Endodermal cell (in vitro differentiated cells): ENCODE measurements at regions not wholly inside any gene's neighbourhood (a gene's known extent, or its start where the extent isn't known, plus 50 kb on each side); places are given as distances from the start of the nearest gene placed in this dataset.

ENCODE experiments used
- DNase-seq: peaks from one replicate; pipeline ENCODE4 v3.0.0-alpha.2; 2017
- H3K27ac ChIP-seq: 2 replicates; pipeline ENCODE4 v1.5.1; 2013; ENCODE audit warnings: mild to moderate bottlenecking, low read depth, low read length, moderate library complexity
- H3K27me3 ChIP-seq: 2 replicates; pipeline ENCODE4 v1.6.1; 2013; ENCODE audit warnings: mild to moderate bottlenecking, low read length, moderate library complexity; ENCODE audit not compliant: insufficient read depth, control insufficient read depth, poor library complexity, severe bottlenecking
- H3K36me3 ChIP-seq: 2 replicates; pipeline ENCODE4 v1.7.0; 2013; ENCODE audit warnings: mild to moderate bottlenecking, low read length, moderate library complexity; ENCODE audit not compliant: control insufficient read depth, insufficient read depth
- H3K4me1 ChIP-seq: one replicate; pipeline ENCODE4 v1.7.0; 2013; ENCODE audit warnings: low read length; ENCODE audit not compliant: control insufficient read depth, insufficient read depth
- H3K4me3 ChIP-seq: 2 replicates; pipeline ENCODE4 v1.5.1; 2013; ENCODE audit warnings: mild to moderate bottlenecking, low read length, moderate library complexity
- H3K9ac ChIP-seq: 2 replicates; pipeline ENCODE4 v1.6.1; 2013; ENCODE audit warnings: mild to moderate bottlenecking, low read length, moderate library complexity; ENCODE audit not compliant: poor library complexity, severe bottlenecking; ENCODE audit errors: extremely low read depth
- H3K9me3 ChIP-seq: 2 replicates; pipeline ENCODE4 v1.6.1; 2013; ENCODE audit warnings: mild to moderate bottlenecking, low read length, moderate library complexity; ENCODE audit not compliant: control insufficient read depth
- H3K27ac Mint-ChIP-seq: 2 replicates; pipeline ENCODE4 v1.8.0; 2020; ENCODE audit warnings: mixed read lengths
- H3K27me3 Mint-ChIP-seq: 2 replicates; pipeline ENCODE4 v1.8.0; 2021; ENCODE audit warnings: mild to moderate bottlenecking, mixed read lengths; ENCODE audit not compliant: insufficient read depth
- H3K36me3 Mint-ChIP-seq: 2 replicates; pipeline ENCODE4 v1.8.0; 2020; ENCODE audit warnings: low read depth, mixed read lengths
- H3K4me1 Mint-ChIP-seq: 2 replicates; pipeline ENCODE4 v1.8.0; 2020; ENCODE audit warnings: mixed read lengths
- H3K4me3 Mint-ChIP-seq: 2 replicates; pipeline ENCODE4 v1.8.0; 2020; ENCODE audit warnings: mild to moderate bottlenecking, moderate library complexity, mixed read lengths
- H3K9me3 Mint-ChIP-seq: 2 replicates; pipeline ENCODE4 v1.8.0; 2020; ENCODE audit warnings: mild to moderate bottlenecking, mixed read lengths
- CTCF ChIP-seq: fragments of 200-600 bp; sonication (generic); conservative IDR thresholded peaks from 2 replicates; pipeline ENCODE4 v1.5.0; 2021; ENCODE audit warnings: antibody characterized with exemption, mild to moderate bottlenecking
- WGBS, 2 experiments: methylation state at CpG; one replicate each; pipeline versions ENCODE4 v1.1.5 to v1.1.7; 2013; ENCODE audit warnings: missing lambda C conversion rate in 2 of 2, mixed read lengths in 1 of 2; ENCODE audit not compliant: insufficient coverage in 1 of 2, insufficient read length in 1 of 2; 5-methylcytosine and 5-hydroxymethylcytosine counted together

DNA sequence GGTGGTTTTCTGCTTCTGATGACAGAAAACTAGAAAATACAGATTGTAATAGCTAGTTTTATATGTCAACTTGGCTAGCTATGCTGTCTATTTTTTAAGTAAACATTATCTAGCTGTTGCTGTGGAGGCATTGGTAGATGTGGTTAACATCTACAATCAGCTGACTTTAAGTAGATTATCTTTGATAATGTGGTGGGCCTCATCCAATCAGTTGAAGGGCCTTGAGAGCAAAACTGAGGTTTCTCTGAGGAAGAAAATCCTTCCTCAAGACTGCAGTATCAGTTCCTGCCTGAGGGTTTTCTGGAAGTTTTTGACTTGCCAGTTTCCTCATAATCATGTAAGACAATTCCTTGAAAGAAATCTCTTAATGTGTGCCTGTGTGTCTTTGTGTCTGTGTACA lies 75.9 kb upstream of the SPHKAP start:
- H3K9me3 ChIP-seq, result no peaks in the 10 kb centered on the region
- H3K4me3 Mint-ChIP-seq, result no peak overlapping the region
- DNase-seq, result no peak
- no peaks in the 10 kb centered on the region for H3K36me3 Mint-ChIP-seq
- H3K9me3 Mint-ChIP-seq, result no peaks in the 10 kb centered on the region
- no peak overlapping the region for H3K27ac Mint-ChIP-seq
- no peaks in the 10 kb centered on the region for H3K4me1 ChIP-seq
- H3K4me1 Mint-ChIP-seq, result no peaks in the 10 kb centered on the region
- TF ChIP-seq CTCF, result no peak
- H3K27me3 Mint-ChIP-seq, result no peaks in the 10 kb centered on the region
- H3K27me3 ChIP-seq, result no peaks in the 10 kb centered on the region
- no peak overlapping the region for H3K27ac ChIP-seq
- no peak overlapping the region for H3K9ac ChIP-seq
- no peaks in the 10 kb centered on the region for H3K36me3 ChIP-seq
- H3K4me3 ChIP-seq, result no peak overlapping the region

- H3K36me3 ChIP-seq, result no peaks in the 10 kb centered on the region
- no peak overlapping the region for H3K9ac ChIP-seq
- Mint-ChIP-seq H3K27me3 (no peaks in the 10 kb centered on the region), H3K9me3 (no peaks in the 10 kb centered on the region), H3K36me3 (no peaks in the 10 kb centered on the region), H3K4me1 (no peaks in the 10 kb centered on the region), H3K4me3 (no peak overlapping the region), H3K27ac (no peak overlapping the region)
- no peak for DNase-seq
- no peak overlapping the region for H3K4me3 ChIP-seq
- 91 to 100% methylated on average over 2 of the region's 2 CpGs for WGBS, 2 experiments
- TF ChIP-seq CTCF, result no peak
- H3K27ac ChIP-seq, result no peak overlapping the region
- H3K9me3 ChIP-seq, result no peaks in the 10 kb centered on the region
- no peaks in the 10 kb centered on the region for H3K27me3 ChIP-seq
- H3K4me1 ChIP-seq, result no peaks in the 10 kb centered on the region
Measured at GRCh38 chr2:228253752-228254151, 72.3 kb upstream of the SPHKAP start.

DNA sequence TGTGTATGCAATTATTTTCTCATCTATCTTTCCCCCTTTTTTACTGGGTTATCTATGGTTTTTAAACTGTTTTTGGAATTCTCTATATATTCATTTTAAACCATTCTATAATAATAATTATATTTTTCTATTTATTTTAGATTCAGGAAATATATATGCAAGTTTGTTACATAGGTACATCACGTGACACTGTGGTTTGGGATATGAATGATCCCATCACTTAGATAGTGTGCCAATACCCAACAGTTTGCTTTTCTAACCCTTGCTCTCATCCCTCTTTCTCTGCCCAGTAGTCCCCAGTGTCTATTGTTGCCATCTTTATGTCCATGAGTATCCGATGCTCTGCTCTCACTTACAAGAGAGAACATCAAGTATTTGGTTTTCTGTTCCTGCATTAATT lies 65.8 kb upstream of the SPHKAP start:
- H3K4me3 ChIP-seq, result no peak overlapping the region
- WGBS, 2 experiments, result 88 to 100% methylated on average over 1 to 2 of the region's 2 CpGs
- no peak overlapping the region for H3K9ac ChIP-seq
- no peaks in the 10 kb centered on the region for H3K9me3 Mint-ChIP-seq
- H3K9me3 ChIP-seq, result no peaks in the 10 kb centered on the region
- no peaks in the 10 kb centered on the region for H3K27me3 Mint-ChIP-seq
- DNase-seq, result no peak
- peaks cover 2% of the 10 kb centered on the region for H3K4me1 Mint-ChIP-seq
- no peak for TF ChIP-seq CTCF
- H3K36me3 ChIP-seq, result no peaks in the 10 kb centered on the region
- H3K27ac ChIP-seq, result no peak overlapping the region
- H3K4me1 ChIP-seq, result no peaks in the 10 kb centered on the region
- H3K36me3 Mint-ChIP-seq, result no peaks in the 10 kb centered on the region
- H3K4me3 Mint-ChIP-seq, result no peak overlapping the region
- no peak overlapping the region for H3K27ac Mint-ChIP-seq
- H3K27me3 ChIP-seq, result no peaks in the 10 kb centered on the region
